ENCODE measurements at regions not wholly inside any gene's neighbourhood (a gene's known extent, or its start where the extent isn't known, plus 50 kb on each side); places are given as distances from the start of the nearest gene placed in this dataset.
"Not testable (repeated sequence)": the region's sequence is repeated elsewhere in the genome, so short reads cannot be mapped to it uniquely, and the experiment has no call there.

GRCh38 chr10:81479316-81479715, 395.7 kb upstream of the NRG3 start:
- DNase-seq, result no peak

- no peak for DNase-seq
These were observed 378.4 kb upstream of the NRG3 start for GRCh38 chr10:81496626-81497025.

GRCh38 chr10:81498011-81498551, 376.9 kb upstream of the NRG3 start:
- DNase-seq, result no peak

GRCh38 chr10:81502677-81503359, 372.2 kb upstream of the NRG3 start:
- DNase-seq, result no peak

- not testable (repeated sequence) for DNase-seq
These were observed 369.2 kb upstream of the NRG3 start for GRCh38 chr10:81505777-81506176.

- DNase-seq, result no peak
These were observed 360.2 kb upstream of the NRG3 start for GRCh38 chr10:81514811-81515210.

- no peak for DNase-seq
These were observed 354.3 kb upstream of the NRG3 start for GRCh38 chr10:81520688-81521087.

- no peak for DNase-seq
These were observed 350.5 kb upstream of the NRG3 start for GRCh38 chr10:81524467-81524866.

GRCh38 chr10:81532403-81532802, 342.6 kb upstream of the NRG3 start:
- DNase-seq, result no peak

GRCh38 chr10:81534991-81535390, 340.0 kb upstream of the NRG3 start:
- DNase-seq, result no peak

GRCh38 chr10:81541517-81541916, 333.5 kb upstream of the NRG3 start:
- DNase-seq, result no peak

- DNase-seq, result no peak
These were observed 328.8 kb upstream of the NRG3 start for GRCh38 chr10:81546243-81546642.

GRCh38 chr10:81548160-81548559, 326.8 kb upstream of the NRG3 start:
- no peak for DNase-seq

GRCh38 chr10:81564143-81564542, 310.9 kb upstream of the NRG3 start:
- DNase-seq, result no peak

- DNase-seq, result no peak
These were observed 305.5 kb upstream of the NRG3 start for GRCh38 chr10:81569488-81569887.

- DNase-seq, result no peak
These were observed 304.6 kb upstream of the NRG3 start for GRCh38 chr10:81570349-81570748.

- no peak for DNase-seq
These were observed 303.9 kb upstream of the NRG3 start for GRCh38 chr10:81570878-81571794.

- DNase-seq, result no peak
These were observed 300.0 kb upstream of the NRG3 start for GRCh38 chr10:81575036-81575435.

- no peak for DNase-seq
These were observed 298.7 kb upstream of the NRG3 start for GRCh38 chr10:81576336-81576735.

- no peak for DNase-seq
These were observed 280.0 kb upstream of the NRG3 start for GRCh38 chr10:81594991-81595390.

- no peak for DNase-seq
These were observed 274.8 kb upstream of the NRG3 start for GRCh38 chr10:81600185-81600584.

GRCh38 chr10:81603106-81603620, 271.8 kb upstream of the NRG3 start:
- DNase-seq, result no peak

GRCh38 chr10:81644485-81644884, 230.5 kb upstream of the NRG3 start:
- DNase-seq, result not testable (repeated sequence)

- no peak for DNase-seq
These were observed 219.0 kb upstream of the NRG3 start for GRCh38 chr10:81655986-81656385.

Data from NCI-H1694 treated with DMSO at 0.1 percent for 48 hours (cell line).